ENCODE measurements at regions not wholly inside any gene's neighbourhood (a gene's known extent, or its start where the extent isn't known, plus 50 kb on each side); places are given as distances from the start of the nearest gene placed in this dataset.

DNA sequence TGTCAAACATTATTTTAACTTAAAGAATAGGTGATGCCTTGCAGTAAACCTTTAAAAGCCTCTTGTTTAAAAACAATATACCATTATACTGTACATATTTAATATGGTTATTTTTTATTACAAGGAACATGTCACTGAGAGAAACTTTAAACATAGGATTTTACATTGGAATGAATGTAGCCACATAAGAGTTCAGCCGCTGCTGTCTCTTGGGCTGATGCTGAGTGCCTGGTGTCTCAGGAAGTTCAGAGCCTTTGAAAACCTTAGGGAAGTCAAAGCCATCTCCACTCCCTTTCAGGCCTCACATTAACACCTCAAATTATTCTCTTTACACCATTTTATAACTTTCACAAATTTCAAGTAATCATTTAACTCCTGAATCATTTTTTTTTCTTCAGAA lies 93.5 kb upstream of the DKK2 start:
- TF ChIP-seq ZFX (IDR thresholded peaks at IDR 0.05; ENCODE audit: borderline replicate concordance): no peak
- TF ChIP-seq, protein P1, sequence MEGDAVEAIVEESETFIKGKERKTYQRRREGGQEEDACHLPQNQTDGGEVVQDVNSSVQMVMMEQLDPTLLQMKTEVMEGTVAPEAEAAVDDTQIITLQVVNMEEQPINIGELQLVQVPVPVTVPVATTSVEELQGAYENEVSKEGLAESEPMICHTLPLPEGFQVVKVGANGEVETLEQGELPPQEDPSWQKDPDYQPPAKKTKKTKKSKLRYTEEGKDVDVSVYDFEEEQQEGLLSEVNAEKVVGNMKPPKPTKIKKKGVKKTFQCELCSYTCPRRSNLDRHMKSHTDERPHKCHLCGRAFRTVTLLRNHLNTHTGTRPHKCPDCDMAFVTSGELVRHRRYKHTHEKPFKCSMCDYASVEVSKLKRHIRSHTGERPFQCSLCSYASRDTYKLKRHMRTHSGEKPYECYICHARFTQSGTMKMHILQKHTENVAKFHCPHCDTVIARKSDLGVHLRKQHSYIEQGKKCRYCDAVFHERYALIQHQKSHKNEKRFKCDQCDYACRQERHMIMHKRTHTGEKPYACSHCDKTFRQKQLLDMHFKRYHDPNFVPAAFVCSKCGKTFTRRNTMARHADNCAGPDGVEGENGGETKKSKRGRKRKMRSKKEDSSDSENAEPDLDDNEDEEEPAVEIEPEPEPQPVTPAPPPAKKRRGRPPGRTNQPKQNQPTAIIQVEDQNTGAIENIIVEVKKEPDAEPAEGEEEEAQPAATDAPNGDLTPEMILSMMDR (IDR thresholded peaks at IDR 0.05): no peak
- no peak overlapping the region for H3K27ac ChIP-seq

GRCh38 chr4:107129076-107129475 lies 93.0 kb upstream of the DKK2 start:
- H3K27ac ChIP-seq: no peak overlapping the region
- TF ChIP-seq ZFX (IDR thresholded peaks at IDR 0.05; ENCODE audit: borderline replicate concordance): no peak
- TF ChIP-seq, protein P1 (IDR thresholded peaks at IDR 0.05): no peak

GRCh38 chr4:107128116-107128515 lies 92.0 kb upstream of the DKK2 start:
- TF ChIP-seq, protein P1 (IDR thresholded peaks at IDR 0.05): no peak
- TF ChIP-seq ZFX (IDR thresholded peaks at IDR 0.05; ENCODE audit: borderline replicate concordance): no peak
- H3K27ac ChIP-seq: no peak overlapping the region

DNA sequence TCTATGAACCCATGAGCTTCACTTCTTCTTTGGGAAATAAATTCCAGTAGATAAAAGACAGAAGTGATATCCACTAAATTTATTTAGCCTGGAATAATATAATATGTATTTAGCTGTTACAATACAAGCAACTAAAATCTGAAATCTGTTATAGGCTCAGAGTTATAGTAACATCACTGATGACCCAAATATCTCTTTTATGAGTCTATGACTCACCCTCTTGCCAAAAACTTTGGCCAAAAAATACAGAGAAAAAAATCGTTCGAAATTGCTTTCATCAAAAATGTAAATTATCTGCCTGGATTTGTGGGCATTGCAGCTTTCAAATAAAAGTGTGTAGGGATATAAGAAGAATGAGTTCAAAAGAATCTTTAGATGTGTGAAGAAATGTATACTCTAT lies 89.4 kb upstream of the DKK2 start:
- no peak for TF ChIP-seq ZFX (IDR thresholded peaks at IDR 0.05; ENCODE audit: borderline replicate concordance)
- TF ChIP-seq, protein P1 (IDR thresholded peaks at IDR 0.05): no peak
- H3K27ac ChIP-seq: no peak overlapping the region

DNA sequence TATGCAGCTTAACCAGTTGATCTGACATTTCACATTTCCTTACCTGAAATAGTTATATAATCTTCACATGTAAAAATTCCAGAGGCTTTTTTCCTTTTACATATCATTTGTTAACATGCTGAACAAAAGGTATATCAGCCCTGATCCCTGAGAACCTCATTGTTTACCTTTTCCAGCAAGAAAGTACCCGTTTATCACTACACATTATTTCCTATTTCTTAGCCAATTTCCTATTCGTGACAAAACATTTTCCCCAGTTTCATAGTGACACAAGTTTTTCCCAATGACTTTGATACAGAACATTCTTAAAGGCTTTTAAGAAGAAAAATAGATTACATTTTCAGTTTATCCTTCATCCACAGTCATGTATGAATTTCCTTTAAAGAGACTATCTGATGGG lies 86.6 kb upstream of the DKK2 start:
- H3K27ac ChIP-seq: no peak overlapping the region
- TF ChIP-seq, protein P1 (IDR thresholded peaks at IDR 0.05): no peak
- TF ChIP-seq ZFX (IDR thresholded peaks at IDR 0.05; ENCODE audit: borderline replicate concordance): no peak

DNA sequence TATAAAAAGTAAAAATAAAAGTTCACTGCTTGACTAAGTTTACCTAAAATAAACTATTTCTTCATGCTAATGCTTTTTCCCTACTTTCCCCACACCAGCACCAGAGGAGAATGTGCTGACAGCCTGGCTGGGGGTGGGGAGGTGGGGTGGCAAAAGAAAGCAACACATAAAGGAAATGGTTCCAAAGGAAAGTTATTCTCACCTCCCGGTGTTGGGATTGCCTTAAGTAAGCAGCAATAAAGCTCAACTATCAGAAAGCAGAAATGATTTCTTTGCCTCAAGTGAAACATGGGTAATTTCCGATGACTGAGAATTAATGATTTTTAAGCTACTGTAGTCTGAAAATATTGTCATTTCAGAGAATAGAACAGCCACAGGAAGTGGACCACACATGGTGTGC lies 84.5 kb upstream of the DKK2 start:
- H3K27ac ChIP-seq: no peak overlapping the region
- TF ChIP-seq ZFX (IDR thresholded peaks at IDR 0.05; ENCODE audit: borderline replicate concordance): no peak
- TF ChIP-seq, protein P1 (IDR thresholded peaks at IDR 0.05): no peak

- TF ChIP-seq ZFX (IDR thresholded peaks at IDR 0.05; ENCODE audit: borderline replicate concordance): no peak
- TF ChIP-seq, protein P1 (IDR thresholded peaks at IDR 0.05): no peak
- H3K27ac ChIP-seq: no peak overlapping the region
Observed at GRCh38 chr4:107117726-107118125, 81.6 kb upstream of the DKK2 start.

Measured in 22Rv1 (cell line).